ENCODE measurements at regions not wholly inside any gene's neighbourhood (a gene's known extent, or its start where the extent isn't known, plus 50 kb on each side); places are given as distances from the start of the nearest gene placed in this dataset.
A peak's percentile ranks its signal among the peaks of the same experiment; 100 is the strongest.
"Not testable (repeated sequence)": the region's sequence is repeated elsewhere in the genome, so short reads cannot be mapped to it uniquely, and the experiment has no call there.

GRCh38 chr5:130836729-130837649, 328.1 kb downstream of the HINT1 start:
- peak; percentile 5 for DNase-seq (ENCODE audit: low spot score)

GRCh38 chr5:130817598-130818384, 347.3 kb downstream of the HINT1 start:
- DNase-seq (ENCODE audit: low spot score): not testable (repeated sequence)

GRCh38 chr5:130815246-130815645, 349.8 kb downstream of the HINT1 start:
- DNase-seq (ENCODE audit: low spot score): no peak

- DNase-seq (ENCODE audit: low spot score): no peak
These were observed 356.4 kb downstream of the HINT1 start for GRCh38 chr5:130808691-130809090.

- DNase-seq (ENCODE audit: low spot score): no peak
These were observed 359.4 kb downstream of the HINT1 start for GRCh38 chr5:130805648-130806047.

GRCh38 chr5:130805036-130805435, 360.0 kb downstream of the HINT1 start:
- DNase-seq (ENCODE audit: low spot score): no peak

- no peak for DNase-seq (ENCODE audit: low spot score)
These were observed 363.1 kb downstream of the HINT1 start for GRCh38 chr5:130801963-130802362.

- DNase-seq (ENCODE audit: low spot score): no peak
These were observed 366.0 kb downstream of the HINT1 start for GRCh38 chr5:130799015-130799414.

- no peak for DNase-seq (ENCODE audit: low spot score)
These were observed 367.8 kb downstream of the HINT1 start for GRCh38 chr5:130797303-130797702.

GRCh38 chr5:130796902-130797301, 368.2 kb downstream of the HINT1 start:
- DNase-seq (ENCODE audit: low spot score): no peak

- DNase-seq (ENCODE audit: low spot score): no peak
These were observed 369.0 kb downstream of the HINT1 start for GRCh38 chr5:130796032-130796431.

GRCh38 chr5:130795037-130795436, 370.0 kb downstream of the HINT1 start:
- DNase-seq (ENCODE audit: low spot score): no peak

GRCh38 chr5:130777794-130778193, 387.3 kb downstream of the HINT1 start:
- DNase-seq (ENCODE audit: low spot score): no peak

GRCh38 chr5:130773813-130774212, 391.2 kb downstream of the HINT1 start:
- DNase-seq (ENCODE audit: low spot score): peak; percentile 48

- no peak for DNase-seq (ENCODE audit: low spot score)
These were observed 403.0 kb downstream of the HINT1 start for GRCh38 chr5:130762031-130762430.

- no peak for DNase-seq (ENCODE audit: low spot score)
These were observed 406.0 kb downstream of the HINT1 start for GRCh38 chr5:130759061-130759460.

- DNase-seq (ENCODE audit: low spot score): no peak
These were observed 417.5 kb downstream of the HINT1 start for GRCh38 chr5:130747556-130747955.

- DNase-seq (ENCODE audit: low spot score): not testable (repeated sequence)
These were observed 418.4 kb downstream of the HINT1 start for GRCh38 chr5:130746641-130747040.

- no peak for DNase-seq (ENCODE audit: low spot score)
These were observed 422.0 kb downstream of the HINT1 start for GRCh38 chr5:130743092-130743491.

GRCh38 chr5:130740047-130740569, 424.9 kb downstream of the HINT1 start:
- no peak for DNase-seq (ENCODE audit: low spot score)

GRCh38 chr5:130731839-130732238, 433.2 kb downstream of the HINT1 start:
- DNase-seq (ENCODE audit: low spot score): no peak

GRCh38 chr5:130729541-130729940, 435.5 kb downstream of the HINT1 start:
- DNase-seq (ENCODE audit: low spot score): no peak

GRCh38 chr5:130727830-130728229, 437.2 kb downstream of the HINT1 start:
- no peak for DNase-seq (ENCODE audit: low spot score)

Data from RKO (cell line).